Spleen (tissue), 11 donors: ENCODE measurements at regions not wholly inside any gene's neighbourhood (a gene's known extent, or its start where the extent isn't known, plus 50 kb on each side); places are given as distances from the start of the nearest gene placed in this dataset.
A peak's percentile ranks its signal among the peaks of the same experiment; 100 is the strongest.

Experiments
- DNase-seq: peaks from one replicate; pipeline ENCODE4 v3.0.0-alpha.2; 2020
- H3K27ac ChIP-seq, 8 donors: fragments of 200-600 bp; sonication (generic) in 7 of 8; 1 replicate in 4 of 8; 2 replicates in 4 of 8; pipeline versions ENCODE4 v1.5.0 to v1.8.0; 2016 to 2021; ENCODE audit warnings: inconsistent platforms in 4 of 8, mild to moderate bottlenecking in 4 of 8, moderate library complexity in 1 of 8
- H3K27me3 ChIP-seq, 7 donors: fragments of 200-600 bp; sonication (generic) in 6 of 7; replicated peaks in 1 of 7; 1 replicate in 4 of 7; 2 replicates in 3 of 7; pipeline versions ENCODE4 v1.5.0 to v1.8.0; 2016 to 2021; ENCODE audit warnings: inconsistent platforms in 3 of 7, mild to moderate bottlenecking in 1 of 7
- H3K36me3 ChIP-seq, 6 donors: fragments of 200-600 bp; sonication (generic) in 5 of 6; 1 replicate in 4 of 6; 2 replicates in 2 of 6; pipeline versions ENCODE4 v1.5.0 to v1.8.0; 2016 to 2021; ENCODE audit warnings: inconsistent platforms in 2 of 6
- H3K4me1 ChIP-seq, 6 donors: fragments of 200-600 bp; sonication (generic) in 5 of 6; 1 replicate in 3 of 6; 2 replicates in 3 of 6; pipeline versions ENCODE4 v1.5.0 to v1.8.0; 2016 to 2021; ENCODE audit warnings: inconsistent platforms in 3 of 6
- H3K4me3 ChIP-seq, 8 donors: fragments of 200-600 bp; sonication (generic) in 7 of 8; 1 replicate in 4 of 8; 2 replicates in 4 of 8; pipeline versions ENCODE4 v1.5.0 to v1.8.0; 2016 to 2021; ENCODE audit warnings: inconsistent platforms in 4 of 8, mild to moderate bottlenecking in 4 of 8, moderate library complexity in 2 of 8
- H3K9me3 ChIP-seq, 8 donors: fragments of 200-600 bp; sonication (generic) in 7 of 8; 1 replicate in 4 of 8; 2 replicates in 4 of 8; pipeline versions ENCODE4 v1.5.0 to v1.8.0; 2016 to 2021; ENCODE audit warnings: inconsistent platforms in 4 of 8
- CTCF ChIP-seq, 11 experiments: fragments of 200-600 bp in 7 of 11; fragments of 450-650 bp in 4 of 11; sonication (generic) in 4 of 11; IDR thresholded peaks in 8 of 11; conservative IDR thresholded peaks in 3 of 11; 1 replicate in 7 of 11; 2 replicates in 4 of 11; pipeline versions ENCODE4 v1.4.0 to v1.8.0; 2016 to 2021; ENCODE audit warnings: antibody characterized with exemption in 11 of 11, inconsistent platforms in 4 of 11, mild to moderate bottlenecking in 1 of 11
- POLR2A ChIP-seq, 3 donors: fragments of 450-650 bp; IDR thresholded peaks; one replicate each; pipeline ENCODE4 v1.5.1; 2017; ENCODE audit warnings: antibody characterized with exemption in 3 of 3, mild to moderate bottlenecking in 1 of 3
- POLR2AphosphoS5 ChIP-seq, 3 donors: sonication (generic); formaldehyde crosslinking; IDR thresholded peaks; one replicate each; pipeline ENCODE4 v1.5.1; 2017; ENCODE audit warnings: antibody characterized with exemption in 3 of 3
- WGBS, 5 donors: extraction: QIAGEN DNeasy Blood & Tissue Kit in 3 of 5; methylation state at CpG; one replicate each; pipeline versions ENCODE4 v1.1.5 to v1.1.7; 2013 to 2018; 5-methylcytosine and 5-hydroxymethylcytosine counted together
- intact Hi-C: fragments of 100-400 bp; cut with DNase I; formaldehyde crosslinking; loops from one replicate; pipeline ENCODE4 v1.15.0; 2023; ENCODE audit warnings: low total_unique reads
- donor health status: healthy with polysubstance abuse.
- donor health status: DM: no; HTN: no; CAD: no; lungs with moderate emphysema.
- donor health status: DM: no; HTN: no; CAD: no.
- donor health status: Bipolar disorder and iron deficiency.
- donor health status: healthy.
- donor health status: DM: no; HTN: no; CAD: no.
- donor health status: DM: yes; HTN: yes; CAD: no.

GRCh38 chr13:80447747-80448146, 106.8 kb upstream of the SPRY2 start:
- 35 to 91% (median 69%) methylated on average over 2 of the region's 2 CpGs for WGBS, 5 donors
- intact Hi-C loops = no loop called here
- H3K27me3 ChIP-seq = no peaks in the 10 kb centered on the region
- peaks cover 0 to 60% (median 27%) of the 10 kb centered on the region in 6 donors for H3K4me1 ChIP-seq
- DNase-seq = no peak
- no peak overlapping the region for H3K27ac ChIP-seq
- H3K4me3 ChIP-seq = no peak overlapping the region
- H3K9me3 ChIP-seq = no peaks in the 10 kb centered on the region
- TF ChIP-seq POLR2A (IDR thresholded peaks at IDR 0.05) (no peak), CTCF (IDR thresholded peaks at IDR 0.05 in 8 of 11, conservative IDR thresholded peaks at IDR 0.05 in 3 of 11) (no peak), POLR2AphosphoS5 (IDR thresholded peaks at IDR 0.05) (no peak)
- no peaks in the 10 kb centered on the region for H3K36me3 ChIP-seq

GRCh38 chr13:80444240-80445015, 103.5 kb upstream of the SPRY2 start:
- H3K4me1 ChIP-seq = peaks cover 0 to 35% (median 24%) of the 10 kb centered on the region in 6 donors
- no peaks in the 10 kb centered on the region for H3K27me3 ChIP-seq
- intact Hi-C loops = no loop called here
- DNase-seq = no peak
- H3K36me3 ChIP-seq = no peaks in the 10 kb centered on the region
- no peak for TF ChIP-seq POLR2A (IDR thresholded peaks at IDR 0.05)
- TF ChIP-seq POLR2AphosphoS5 (IDR thresholded peaks at IDR 0.05) = no peak
- no peak for TF ChIP-seq CTCF (IDR thresholded peaks at IDR 0.05 in 8 of 11, conservative IDR thresholded peaks at IDR 0.05 in 3 of 11)
- no peak overlapping the region for H3K4me3 ChIP-seq
- H3K27ac ChIP-seq = peak overlapping the region in 5 of 8 donors; percentile 17 to 47 (median 33)
- WGBS, 5 donors = 49 to 65% (median 52%) methylated on average over 4 of the region's 4 CpGs
- no peaks in the 10 kb centered on the region for H3K9me3 ChIP-seq

GRCh38 chr13:80442609-80443008, 101.7 kb upstream of the SPRY2 start:
- no peak for DNase-seq
- H3K4me3 ChIP-seq = no peak overlapping the region
- no peaks in the 10 kb centered on the region for H3K9me3 ChIP-seq
- no peak overlapping the region for H3K27ac ChIP-seq
- TF ChIP-seq CTCF (IDR thresholded peaks at IDR 0.05 in 8 of 11, conservative IDR thresholded peaks at IDR 0.05 in 3 of 11) (no peak), POLR2A (IDR thresholded peaks at IDR 0.05) (no peak), POLR2AphosphoS5 (IDR thresholded peaks at IDR 0.05) (no peak)
- no peaks in the 10 kb centered on the region for H3K27me3 ChIP-seq
- no peaks in the 10 kb centered on the region for H3K36me3 ChIP-seq
- peaks cover 0 to 31% (median 22%) of the 10 kb centered on the region in 6 donors for H3K4me1 ChIP-seq
- intact Hi-C loops = no loop called here

GRCh38 chr13:80441968-80442367, 101.0 kb upstream of the SPRY2 start:
- no peaks in the 10 kb centered on the region for H3K36me3 ChIP-seq
- DNase-seq = no peak
- TF ChIP-seq POLR2AphosphoS5 (IDR thresholded peaks at IDR 0.05) = no peak
- no peak for TF ChIP-seq POLR2A (IDR thresholded peaks at IDR 0.05)
- no peak for TF ChIP-seq CTCF (IDR thresholded peaks at IDR 0.05 in 8 of 11, conservative IDR thresholded peaks at IDR 0.05 in 3 of 11)

More at GRCh38 chr13:80441968-80442367, 101.0 kb upstream of the SPRY2 start:
- H3K27me3 ChIP-seq = no peaks in the 10 kb centered on the region
- intact Hi-C loops = no loop called here
- H3K4me1 ChIP-seq = peaks cover 0 to 38% (median 22%) of the 10 kb centered on the region in 6 donors
- H3K27ac ChIP-seq = no peak overlapping the region
- H3K9me3 ChIP-seq = no peaks in the 10 kb centered on the region
- no peak overlapping the region for H3K4me3 ChIP-seq
